Activated naive CD8-positive, alpha-beta T cell treated with anti-CD3 and anti-CD28 coated beads, Interleukin-2, amount 50 U/mL, for 16 hours (primary cell): ENCODE measurements at regions not wholly inside any gene's neighbourhood (a gene's known extent, or its start where the extent isn't known, plus 50 kb on each side); places are given as distances from the start of the nearest gene placed in this dataset.

ENCODE experiments used
- DNase-seq: peaks from one replicate; pipeline ENCODE4 v3.0.0-alpha.2; 2020; ENCODE audit warnings: low read depth, low spot score

DNA sequence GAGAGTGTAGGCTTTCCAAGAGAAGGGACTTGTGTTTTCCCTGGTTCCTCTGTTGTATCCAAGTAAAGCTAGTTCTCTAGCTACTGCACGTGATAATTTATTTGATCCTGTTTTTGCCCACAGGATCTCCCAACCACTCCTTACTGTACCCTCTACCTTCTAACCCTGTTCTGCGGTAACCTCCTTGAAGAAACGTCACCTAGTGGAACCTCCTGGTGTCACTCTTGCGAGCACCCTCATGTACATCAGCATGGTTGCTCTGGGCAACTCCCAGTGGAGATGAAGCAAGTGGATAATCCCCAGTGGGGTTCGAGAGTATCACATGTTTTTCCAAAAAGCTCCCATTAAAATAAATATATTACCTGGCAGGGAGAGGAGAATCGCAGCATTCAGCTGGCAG is 108.9 kb upstream of the CLMP start:
- no peak for DNase-seq

DNA sequence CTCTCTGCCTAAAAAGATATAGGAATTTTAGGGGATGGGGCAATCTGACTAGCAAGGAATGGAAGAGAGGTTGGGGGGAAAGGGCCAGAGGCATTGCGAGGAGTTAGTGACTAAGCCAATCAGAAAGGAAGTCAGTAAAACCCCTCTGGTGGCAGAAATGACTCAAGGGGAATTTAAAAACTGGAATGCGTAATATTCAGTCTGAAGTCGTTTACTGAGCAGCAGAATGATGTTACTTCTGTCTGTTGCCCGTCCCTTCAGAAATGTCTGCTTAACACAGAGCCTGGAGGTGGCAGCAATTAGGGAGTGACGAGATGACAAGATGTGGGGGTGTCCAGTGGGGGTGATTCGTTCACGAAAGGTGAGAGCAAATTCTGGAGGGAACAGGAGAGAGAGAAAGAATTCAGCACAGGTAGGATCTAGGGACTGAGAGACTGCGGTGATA is 107.7 kb upstream of the CLMP start:
- no peak for DNase-seq

DNA sequence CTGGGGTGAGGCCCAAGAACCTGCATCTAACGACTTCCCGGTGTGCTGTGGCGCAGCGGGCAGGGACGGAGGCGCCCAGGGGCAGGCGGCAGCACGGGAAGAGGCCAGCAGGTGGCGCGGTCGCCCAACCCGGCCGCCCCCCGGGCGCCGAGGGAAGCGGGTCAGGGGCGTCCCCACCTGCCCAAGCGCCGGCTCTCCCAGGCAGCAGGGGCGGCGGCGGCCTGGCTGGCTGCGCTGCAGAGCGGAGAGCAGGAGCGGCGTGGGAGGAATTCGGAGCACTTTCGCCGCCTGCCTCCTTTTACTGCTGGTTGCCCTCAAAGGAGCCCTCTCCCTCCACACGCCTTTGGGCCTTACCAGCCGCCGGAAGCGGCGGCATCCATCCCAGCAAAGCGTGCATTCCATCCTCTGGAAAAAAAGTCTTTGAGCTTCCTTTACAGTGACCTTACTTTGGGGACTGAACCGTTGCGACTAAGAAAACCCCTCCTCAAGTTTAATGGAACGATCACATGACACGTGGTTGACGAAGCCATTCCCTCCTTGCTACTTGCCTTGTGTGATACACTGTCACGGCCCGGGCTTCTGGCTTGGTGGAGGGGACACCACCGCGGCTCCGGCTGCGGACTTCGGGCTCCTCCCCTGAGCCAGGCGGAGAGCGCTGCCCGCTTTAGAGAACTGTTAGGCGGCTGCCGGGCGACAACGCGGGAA is 106.8 kb upstream of the CLMP start:
- DNase-seq = peak; percentile 32

DNA sequence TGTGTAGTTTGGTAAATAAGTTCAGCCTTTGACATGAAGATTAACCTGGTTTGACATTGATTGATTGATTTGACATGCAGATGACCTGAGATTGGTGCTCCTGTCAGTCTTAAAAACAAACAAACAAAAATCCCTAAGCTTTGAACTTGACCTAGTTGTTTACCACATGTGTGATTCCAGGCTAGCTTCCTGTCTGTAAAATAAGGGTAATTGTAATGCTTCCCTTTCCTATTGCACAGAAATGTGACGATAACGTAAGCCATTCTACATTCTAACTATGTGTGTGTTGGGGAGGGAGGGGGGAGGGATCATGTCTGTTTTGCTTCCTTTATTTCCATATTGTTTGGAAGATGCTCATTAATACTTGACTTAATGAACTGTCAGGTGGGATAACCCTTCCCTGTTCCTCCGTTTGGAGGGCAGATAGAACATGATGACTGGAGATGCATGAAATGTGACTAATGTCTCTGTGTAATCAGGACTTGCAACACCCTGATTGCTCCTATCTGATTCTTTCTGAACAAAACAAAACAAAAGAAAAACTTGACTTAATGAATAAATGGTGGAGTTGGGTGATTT is 106.1 kb upstream of the CLMP start:
- DNase-seq = no peak

DNA sequence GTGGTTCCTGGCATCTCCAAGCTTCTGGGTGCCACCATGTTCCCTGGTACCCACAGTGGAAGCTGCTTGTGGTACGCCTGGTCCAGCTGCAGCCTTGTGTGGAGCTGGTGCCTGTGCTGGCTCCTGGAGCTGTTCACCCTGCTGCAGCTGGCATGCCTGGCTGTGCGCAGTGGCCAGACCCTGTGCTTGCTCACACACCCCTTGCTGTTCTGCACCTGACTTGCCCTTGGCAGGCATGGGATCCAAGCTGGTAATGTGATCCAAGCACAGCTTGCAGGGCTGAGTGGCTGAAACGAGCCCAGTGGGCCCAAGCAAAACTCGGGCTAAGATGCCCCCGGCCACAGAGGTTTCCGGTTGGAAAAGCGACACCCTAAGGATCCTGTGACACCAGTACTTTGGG is 104.7 kb upstream of the CLMP start:
- no peak for DNase-seq

DNA sequence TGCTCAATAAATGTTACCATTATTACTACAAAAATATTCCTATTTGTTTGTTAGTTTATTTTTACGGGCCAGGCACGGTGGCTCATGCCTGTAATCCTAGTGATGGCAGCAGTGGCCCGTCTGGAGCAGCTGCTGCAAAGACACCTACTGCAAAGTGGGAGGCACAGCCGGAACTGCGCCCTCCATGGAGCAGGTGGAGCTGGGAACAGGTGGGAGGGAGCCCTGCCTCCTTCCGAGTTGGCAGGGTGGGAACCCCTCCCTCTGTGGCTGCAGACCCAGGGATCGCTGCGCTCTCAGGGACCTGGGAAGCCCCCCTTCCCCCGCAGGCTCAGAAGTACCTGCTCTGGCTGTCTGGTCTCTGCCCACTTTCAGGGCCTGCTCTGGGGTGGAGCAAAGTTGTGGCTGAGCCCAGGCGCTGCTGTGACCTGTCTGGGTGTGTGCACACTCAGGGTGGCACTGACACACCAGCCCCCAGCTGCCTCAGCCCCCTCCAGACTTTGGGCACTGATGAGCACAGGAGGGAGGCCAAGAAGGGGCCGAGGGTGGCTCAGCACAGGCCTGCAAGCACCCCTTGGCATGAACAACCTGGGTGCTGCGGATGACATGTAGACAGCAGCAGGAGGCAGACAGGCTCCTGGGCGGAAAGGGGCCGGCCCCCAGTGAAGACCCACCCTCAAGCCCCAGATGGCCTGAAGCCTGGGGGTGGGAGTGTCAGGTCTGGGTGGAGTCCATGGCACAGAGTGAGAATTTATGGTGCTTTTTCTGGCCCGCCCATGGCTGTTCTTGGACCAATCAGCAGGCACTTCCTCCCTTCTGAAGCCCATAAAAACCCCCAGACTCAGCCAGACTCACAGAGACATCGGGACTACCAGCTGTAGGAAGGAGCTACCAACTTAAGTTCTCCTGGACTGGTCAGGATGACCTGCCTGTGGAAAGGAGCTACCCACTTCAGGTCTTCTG is 103.7 kb upstream of the CLMP start:
- no peak for DNase-seq

DNA sequence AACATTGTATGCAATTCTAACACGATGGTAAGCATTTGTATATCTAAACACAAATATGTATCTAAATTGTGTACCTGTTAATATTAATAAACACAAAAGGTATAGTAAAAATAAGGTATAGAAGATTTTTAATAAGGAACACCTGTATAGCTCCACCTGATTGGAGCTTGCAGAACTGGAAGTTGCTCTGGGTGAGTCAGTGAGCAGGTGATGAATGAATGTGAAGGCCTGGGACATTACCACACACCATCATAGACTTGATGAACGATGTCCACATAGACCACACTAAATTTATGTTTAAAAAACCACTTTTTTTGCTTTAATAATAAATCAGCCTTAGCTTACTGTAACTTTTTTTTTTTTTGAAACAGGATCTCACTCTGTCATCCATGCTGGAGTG is 97.6 kb upstream of the CLMP start:
- DNase-seq = no peak

DNA sequence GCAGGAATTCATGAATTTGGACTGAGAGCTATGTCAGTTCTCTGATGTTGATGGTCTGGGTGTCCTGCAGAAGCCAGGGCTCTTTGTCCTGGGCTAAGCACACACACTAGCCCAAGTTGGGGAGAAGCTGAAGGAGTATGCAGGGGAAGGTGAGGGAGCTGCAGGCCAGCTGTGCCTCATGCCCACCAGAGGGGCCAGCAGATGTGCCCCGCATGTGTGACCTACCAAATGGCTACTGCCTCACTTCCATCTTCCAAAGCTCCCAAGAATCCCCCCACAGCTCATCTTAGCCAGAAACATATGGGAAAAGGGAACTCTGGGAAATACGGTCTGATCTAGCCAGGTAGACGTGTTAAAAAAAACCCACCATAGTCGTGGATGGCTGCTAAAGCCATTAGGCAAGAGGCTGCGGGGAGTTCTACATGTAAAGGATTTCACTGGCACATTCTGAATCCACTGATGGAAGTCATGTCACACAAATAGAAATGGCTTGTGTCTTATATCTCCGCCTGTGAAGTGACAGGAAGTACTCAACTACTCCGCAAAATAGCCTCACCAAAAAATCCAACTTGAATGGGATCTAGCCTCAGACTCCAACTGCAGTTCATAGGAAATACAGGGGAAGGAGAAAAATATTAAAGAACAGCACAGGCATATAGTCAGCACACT is 96.3 kb upstream of the CLMP start:
- DNase-seq = no peak

DNA sequence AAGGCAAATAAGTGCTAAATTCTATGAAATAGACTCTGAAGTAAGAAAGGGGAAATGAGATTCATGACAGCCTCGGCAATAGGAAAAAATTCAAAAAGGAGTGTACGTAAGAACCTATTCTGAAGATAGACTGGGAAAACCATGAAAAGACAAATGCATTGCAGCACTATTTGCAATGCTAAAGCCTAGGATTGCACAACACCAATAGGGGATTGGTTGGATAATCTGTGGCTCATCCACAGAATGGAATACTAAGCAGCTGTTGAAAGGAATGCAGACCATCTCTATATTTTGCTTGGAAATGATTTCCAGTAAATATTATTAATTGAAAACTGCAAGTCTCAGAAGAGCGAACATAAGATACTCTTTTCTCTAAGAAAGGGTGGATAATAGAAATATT is 91.7 kb upstream of the CLMP start:
- no peak for DNase-seq

DNA sequence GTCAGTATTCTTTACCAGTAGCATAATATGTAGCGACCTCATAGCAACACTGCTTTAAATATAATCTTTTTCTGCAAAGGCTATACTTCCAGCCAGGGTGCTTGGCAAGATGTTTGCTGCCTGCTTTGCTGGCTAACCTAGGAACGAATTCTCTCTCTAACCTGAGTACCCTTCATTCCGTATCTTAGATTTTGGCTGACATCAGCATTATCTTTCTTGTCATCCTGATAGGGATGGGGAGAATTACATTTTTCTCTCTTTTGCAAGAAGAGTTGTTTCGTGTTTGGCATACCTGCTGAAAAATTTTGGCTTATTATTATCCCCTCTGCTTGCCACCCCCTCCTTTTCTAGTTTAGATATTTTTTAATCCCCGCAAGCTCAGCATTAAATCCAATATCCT is 91.2 kb upstream of the CLMP start:
- DNase-seq = no peak

DNA sequence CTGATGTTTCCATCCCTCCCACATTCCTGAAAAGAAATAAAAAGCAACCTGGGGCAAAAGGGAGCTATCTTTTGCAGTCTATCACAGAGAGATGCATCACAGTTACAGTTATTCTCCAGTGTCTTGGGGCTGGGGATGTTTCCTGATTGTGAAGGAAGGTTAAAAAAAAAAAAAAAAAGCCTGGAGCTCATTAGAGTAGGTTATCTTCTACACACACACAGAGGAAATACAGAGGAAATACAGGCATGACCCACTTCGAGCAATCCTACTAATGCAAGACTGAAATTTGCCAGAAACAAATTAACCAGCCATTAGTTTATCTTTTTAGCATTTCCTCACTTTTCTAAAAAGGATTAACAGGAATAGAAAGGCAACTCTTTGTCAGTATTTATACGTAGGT is 89.4 kb upstream of the CLMP start:
- no peak for DNase-seq

DNA sequence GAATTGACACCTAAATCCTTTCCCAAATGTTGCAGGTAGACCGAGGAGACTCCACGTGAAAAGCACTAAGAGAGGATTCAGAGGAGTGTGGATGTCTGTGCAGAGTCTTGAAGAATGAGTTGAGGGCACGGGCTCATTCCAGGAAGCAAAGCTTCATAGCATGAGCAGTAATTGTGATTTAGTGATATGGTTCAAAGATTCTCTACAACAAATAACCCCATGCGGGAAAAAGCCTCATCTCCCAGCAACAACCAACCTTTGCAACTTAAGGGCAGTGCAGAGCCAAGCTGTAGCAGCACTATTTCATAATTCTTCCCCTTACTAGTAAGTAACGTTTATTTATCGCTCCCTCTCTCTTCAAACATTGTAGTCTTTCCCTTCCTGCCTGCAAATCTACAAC is 87.5 kb upstream of the CLMP start:
- no peak for DNase-seq

DNA sequence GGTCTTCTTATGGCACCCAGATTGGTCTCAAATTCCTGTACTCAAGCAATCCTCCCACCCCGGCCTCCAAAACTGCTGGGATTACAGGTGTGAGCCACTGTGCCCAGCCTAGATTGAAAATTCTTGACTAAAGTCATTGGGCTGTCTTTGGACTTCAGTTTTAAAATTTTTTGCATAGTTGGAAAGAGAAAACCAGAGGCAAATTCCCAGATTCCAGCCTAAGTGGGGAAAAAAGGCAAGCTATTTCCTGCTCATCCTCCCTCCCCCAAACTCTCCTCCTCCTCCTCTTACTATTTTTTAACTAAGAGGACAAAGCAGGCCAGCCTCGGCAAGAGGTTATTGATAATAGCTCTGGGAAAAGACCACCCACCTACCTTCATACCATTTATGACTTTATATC is 78.6 kb upstream of the CLMP start:
- no peak for DNase-seq

DNA sequence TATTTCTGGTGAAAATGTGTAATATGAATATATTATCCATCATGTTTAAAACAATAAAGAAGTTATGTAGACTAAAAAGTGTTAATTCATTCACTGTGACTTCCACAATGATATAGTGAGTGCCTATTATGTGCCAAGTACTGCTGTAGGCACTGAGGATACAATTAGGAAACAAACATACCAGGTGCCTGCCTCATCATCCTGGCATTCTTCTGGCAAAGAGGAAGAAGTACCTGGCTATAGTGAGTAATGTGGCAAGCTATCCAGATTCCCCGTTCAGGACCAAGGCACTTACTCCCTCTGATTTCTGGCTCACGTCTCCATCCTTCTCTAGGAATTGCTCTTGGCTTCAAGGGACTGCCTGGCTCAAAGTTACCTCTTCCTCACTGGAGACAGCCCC is 77.5 kb upstream of the CLMP start:
- no peak for DNase-seq

DNA sequence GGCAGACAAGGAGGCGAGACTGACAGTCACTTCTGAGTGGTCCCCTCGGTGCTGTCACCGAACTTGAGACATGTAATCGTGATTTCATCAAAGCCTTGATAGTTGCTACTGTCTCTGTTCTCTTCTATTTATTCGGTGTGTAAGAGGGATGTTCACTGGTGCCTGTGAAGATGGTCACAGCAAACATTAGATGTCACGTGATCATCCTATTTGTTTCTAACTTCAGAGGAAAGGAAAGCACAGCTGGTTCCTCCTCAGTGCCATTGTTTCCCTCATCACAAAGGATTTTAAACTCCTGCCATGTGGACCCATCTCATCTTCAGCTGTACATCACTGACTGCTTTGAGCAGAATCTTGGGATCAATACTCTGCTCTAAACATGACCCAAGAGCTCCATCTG is 73.1 kb upstream of the CLMP start:
- DNase-seq = no peak

DNA sequence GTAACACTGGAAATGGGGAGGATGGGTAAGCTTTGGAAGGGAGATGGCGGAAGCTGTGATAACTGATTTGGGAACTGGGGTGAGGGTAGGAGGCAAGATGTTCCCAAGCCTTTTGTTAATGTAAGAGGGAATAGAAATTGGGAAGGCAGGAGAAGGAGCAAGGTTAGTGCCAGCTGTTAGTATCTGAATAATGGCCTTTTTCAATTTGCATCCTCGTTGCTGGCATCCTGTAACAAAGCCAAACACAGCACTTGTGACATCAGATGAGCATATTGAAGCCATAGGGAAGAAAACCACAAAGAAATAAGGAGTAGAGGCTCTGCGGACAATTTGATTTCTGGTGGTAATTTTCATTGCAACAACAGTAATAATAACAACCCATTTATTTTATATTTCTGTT is 70.9 kb upstream of the CLMP start:
- DNase-seq = no peak

DNA sequence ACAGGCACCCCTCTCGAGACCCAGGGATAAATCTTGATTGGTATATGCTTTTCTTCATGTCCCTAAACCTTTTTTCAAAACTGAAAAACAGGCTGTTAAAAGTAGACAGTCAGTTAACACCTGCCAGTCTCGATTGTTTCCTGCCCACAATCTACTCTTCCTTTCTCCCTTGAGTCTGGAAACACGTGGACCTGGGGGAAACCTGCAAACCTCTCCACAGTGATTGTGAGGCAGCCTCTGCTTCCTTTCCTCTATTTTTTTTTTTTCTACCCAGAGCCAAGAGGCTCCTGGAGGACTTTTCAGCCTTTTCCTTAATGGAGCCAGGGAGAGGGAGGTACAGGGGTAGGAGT is 69.4 kb upstream of the CLMP start:
- DNase-seq = no peak

DNA sequence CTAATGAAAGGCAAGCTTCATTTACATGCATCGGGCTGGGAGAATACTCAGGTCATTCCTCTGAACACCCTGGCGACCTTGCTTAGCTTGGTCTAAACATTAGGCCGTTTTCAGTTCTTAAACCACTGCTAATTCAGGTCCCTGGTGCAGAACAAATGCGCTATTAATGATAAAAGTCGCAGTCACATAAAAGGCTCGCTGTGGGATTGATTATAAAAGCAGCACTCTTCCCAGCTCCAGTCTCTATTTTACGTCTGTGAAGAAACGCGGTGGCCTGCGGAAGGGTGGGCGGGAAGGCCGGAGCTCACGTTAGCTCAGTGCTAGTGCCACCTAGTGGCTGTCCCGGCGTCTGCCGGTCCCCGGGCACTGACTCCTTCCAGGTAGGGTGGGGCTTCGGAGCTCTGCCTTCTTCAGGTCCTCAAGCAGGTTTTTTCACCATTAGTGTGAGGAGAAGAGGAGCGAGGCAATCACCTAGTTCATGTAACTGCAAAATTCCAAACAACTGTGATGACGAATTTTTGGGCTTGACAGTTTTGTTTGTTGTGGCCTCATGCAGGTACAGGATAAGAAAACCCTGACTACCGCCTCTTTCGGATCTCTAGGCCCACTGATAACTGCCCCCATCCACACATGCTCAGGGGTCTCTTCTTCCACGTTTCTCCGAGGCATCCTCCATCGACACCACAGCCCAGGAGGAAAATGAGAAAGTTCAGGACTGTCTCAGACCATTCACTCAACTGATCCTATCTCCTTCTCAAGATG is 66.5 kb upstream of the CLMP start:
- peak; percentile 18 for DNase-seq

DNA sequence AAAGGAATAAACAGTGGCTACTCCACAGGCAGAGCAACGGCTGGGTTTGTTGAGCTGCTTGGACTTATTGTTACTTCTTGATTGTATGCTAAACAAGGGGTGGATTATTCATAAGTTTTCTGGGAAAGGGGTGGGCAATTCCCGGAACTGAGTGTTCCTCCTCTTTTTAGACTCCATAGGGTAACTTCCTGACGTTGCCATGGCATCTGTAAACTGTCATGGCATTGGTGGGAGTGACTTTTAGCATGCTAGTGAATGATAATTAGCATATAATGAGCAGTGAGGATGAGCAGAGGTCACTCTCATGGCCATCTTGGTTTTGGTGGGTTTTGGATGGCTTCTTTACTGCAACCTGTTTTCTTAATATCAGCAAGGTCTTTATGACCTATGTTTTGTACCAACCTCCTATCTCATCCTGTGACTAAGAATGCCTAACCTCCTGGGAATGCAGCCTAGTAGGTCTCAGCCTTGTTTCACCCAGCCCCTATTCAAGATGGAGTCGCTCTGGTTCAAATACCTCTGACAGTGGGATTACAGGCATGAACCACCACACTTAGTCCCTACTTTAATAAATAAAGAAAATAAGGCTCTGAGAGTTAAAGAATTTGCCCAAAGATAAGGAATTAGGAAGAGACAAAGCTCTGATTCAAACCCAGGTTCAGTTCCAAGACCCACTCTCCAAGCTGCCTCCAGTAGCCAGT is 65.6 kb upstream of the CLMP start:
- DNase-seq = no peak

DNA sequence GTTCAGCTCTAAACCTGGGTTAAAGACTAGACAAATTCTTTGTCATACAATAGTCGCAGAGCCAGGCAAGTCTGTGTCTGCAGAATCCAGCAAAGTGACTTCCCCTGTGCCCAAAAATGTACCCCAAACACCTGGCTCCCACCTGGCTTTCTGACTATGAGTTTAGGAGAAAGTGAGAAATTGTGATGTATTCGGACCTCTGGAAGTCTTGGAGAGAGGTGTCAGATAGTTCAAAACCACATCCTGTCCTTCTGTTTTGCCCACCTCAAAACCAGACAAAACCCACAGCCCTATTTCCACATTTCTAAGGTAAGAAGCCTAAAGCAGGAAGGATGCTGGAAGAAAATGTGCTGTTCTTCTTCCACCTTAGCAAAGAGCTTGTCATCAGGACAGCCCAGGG is 63.8 kb upstream of the CLMP start:
- DNase-seq = no peak

DNA sequence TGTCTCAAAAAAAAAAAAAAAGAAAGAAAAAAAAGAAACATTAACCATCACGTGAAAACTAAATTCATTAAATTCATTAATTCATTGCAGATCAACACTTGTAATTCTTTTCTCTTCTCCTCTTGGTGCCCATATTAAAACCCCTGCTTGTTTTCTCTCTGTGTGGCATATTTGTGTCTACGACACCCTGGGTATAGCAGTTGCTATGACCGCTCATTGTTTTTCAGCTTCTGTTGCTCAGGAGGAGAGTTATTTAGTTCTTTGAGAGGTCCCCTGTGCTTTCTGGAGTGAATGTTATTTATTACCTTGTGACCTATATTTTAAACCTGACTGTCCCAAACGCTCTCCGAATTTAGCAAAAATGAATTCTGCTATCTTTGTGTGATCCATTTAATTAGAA is 62.3 kb upstream of the CLMP start:
- no peak for DNase-seq
